Right lung (tissue), 2 donors: ENCODE measurements at regions not wholly inside any gene's neighbourhood (a gene's known extent, or its start where the extent isn't known, plus 50 kb on each side); places are given as distances from the start of the nearest gene placed in this dataset.
"Not testable (repeated sequence)": the region's sequence is repeated elsewhere in the genome, so short reads cannot be mapped to it uniquely, and the experiment has no call there.

Source experiments
- DNase-seq, 2 donors: peaks; one replicate each; pipeline ENCODE4 v3.0.0-alpha.2; 2013

DNA sequence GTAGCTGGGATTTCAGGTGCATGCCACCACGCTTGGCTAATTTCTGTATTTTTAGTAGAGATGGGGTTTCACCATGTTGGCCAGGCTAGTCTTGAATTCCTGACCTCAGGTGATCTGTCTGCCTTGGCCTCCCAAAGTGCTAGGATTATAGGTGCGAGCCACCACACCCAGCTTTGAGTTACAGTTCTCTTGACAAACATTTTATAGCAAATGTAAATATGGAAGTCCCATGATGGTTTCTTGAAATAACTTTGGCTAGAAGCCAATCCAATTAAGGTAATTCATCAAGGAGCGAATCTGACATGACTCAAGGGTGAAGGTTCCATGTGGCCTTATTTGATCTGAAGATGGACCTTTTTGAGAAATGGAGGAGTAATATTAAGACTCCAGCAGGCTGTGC is 76.2 kb upstream of the RFLNA start:
- DNase-seq: not testable (repeated sequence)

DNA sequence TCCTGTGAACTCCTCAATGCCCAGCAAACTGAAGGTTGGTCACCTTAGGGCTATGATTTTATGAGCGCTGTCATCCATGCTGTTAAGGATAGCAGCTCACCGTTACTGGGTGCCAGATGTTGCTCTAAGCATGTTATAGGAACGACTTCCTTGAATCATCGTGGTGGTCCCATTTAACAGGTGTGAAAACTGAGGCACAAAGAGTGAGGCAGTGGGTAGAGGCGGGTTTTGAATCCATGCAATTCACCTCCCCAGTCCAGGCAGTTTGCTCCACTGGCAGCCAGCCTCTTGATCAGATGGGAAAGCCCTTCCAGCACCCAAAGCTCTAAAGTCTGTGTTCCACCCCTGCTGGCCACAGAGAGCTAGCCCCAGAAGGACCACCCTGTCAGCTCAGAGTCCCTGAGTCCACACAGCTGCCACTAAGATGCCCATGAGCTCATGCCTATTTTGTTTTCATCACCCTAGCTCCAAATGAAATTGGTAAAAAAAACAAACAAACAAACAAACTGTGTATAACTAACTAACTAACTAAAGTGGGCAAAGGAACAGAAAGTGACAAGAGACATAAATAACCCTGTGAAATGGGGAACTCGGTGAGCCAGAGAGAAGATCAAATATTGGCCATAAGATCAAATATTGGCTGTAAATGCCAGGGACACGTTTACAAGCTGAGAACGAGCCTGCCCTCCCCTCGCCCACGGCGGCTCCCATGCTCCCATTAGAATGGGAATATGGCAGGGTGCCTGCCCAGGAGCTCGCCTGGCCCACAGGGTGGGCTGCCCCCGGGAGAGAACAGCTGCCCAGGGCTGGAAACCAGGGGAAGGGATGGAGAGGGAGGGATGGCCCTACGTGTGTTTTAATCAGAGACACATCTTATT is 72.3 kb upstream of the RFLNA start:
- no peak for DNase-seq

DNA sequence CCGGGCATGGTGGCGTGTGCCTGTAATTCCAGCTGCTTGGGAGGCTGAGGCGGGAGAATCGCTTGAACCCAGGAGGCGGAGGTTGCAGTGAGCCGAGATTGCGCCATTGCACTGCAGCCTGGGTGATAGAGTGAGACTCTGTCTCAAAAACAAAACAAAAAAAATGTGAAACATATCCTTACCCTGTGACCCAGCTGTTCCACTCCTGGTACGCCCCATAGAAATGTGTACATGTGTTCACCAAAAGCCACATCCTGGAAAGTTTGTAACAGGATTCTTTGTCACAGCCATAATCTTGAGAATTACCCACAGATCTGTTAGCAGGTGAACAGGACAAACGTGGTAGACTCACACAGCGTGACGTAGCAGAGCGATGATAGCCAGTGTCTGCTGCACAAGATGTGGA is 71.2 kb upstream of the RFLNA start:
- not testable (repeated sequence) for DNase-seq

GRCh38 chr12:124224535-124225110 is 70.3 kb upstream of the RFLNA start:
- no peak for DNase-seq

- DNase-seq: no peak
Observed at GRCh38 chr12:124225730-124226129, 69.2 kb upstream of the RFLNA start.

DNA sequence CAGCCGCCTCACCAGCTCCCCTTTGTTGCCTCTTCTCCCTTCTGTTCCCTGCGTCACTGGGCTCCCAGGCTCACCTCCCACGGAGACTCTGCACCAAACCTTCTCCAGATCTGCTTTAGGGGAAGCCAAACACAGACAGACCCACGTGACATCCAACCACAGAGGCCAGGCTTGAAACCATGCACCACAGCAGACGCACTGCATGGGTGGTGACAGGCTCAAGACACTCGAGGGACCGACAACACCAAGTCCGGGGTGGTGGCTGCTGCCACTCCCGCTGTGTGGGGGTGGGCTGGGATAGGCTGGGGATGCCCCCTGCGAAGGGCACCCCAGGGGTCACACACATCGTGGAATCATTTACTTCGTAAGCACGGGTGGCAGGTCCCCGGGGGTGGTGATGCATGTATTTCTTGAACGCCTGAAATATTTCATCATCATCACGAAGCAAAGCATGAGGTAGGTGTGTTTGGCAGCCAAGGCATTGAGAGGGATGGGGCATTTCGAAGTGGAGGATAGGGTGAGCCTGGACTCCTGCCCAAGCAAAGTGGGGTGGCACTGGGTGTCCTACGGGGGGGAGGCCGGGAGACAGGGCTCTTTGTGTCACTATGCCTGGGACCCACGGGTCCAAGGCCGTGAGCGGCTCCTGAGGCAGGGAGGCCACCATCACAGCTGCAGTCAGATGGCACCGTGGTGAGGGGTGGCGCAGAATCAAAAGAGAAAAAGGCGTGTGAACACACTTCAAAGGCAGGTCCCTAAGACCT is 66.8 kb upstream of the RFLNA start:
- DNase-seq: no peak

- no peak for DNase-seq
Observed at GRCh38 chr12:124229520-124229919, 65.4 kb upstream of the RFLNA start.

GRCh38 chr12:124230117-124230757 is 64.7 kb upstream of the RFLNA start:
- DNase-seq: no peak

DNA sequence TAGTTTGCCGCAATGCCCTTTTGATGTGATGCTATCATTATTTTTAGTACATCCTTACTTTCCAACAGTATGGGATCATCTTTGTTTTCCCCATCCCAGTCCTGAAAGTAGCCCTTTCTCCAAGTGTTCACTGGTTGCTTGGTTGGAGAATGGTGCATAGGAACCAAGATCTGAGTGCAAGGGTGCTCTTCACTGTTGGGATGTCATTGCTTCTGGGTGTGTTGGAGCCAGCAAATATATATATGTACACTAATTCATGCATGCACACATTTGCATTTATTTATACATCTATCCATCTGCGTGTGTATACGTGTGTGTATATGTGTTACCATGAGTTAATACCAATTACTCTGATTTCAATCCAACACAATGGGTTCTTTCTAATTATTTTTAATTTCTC is 64.1 kb upstream of the RFLNA start:
- DNase-seq: no peak

- peak in 1 of 2 donors; percentile 37 for DNase-seq
Observed at GRCh38 chr12:124231980-124232653, 62.8 kb upstream of the RFLNA start.

DNA sequence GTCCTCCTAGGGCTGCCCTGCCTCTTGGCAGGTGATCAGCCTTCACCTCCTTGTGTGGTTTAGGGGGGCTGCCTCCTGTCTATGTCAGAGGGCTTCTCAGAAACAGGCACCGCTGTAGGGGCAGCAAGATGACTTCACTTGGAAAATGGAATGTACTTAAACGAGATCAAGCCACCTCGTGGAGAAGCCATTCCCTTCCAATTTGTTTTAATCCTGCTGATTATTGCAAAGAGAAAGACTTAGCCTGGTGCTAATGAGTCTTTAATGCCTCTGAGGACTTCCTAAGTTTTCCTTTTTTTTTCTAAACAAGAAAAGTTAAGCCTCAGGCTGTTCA is 62.3 kb upstream of the RFLNA start:
- no peak for DNase-seq

GRCh38 chr12:124233041-124233796 is 61.7 kb upstream of the RFLNA start:
- no peak for DNase-seq

- DNase-seq: no peak
Observed at GRCh38 chr12:124233846-124234640, 60.9 kb upstream of the RFLNA start.

- DNase-seq: no peak
Observed at GRCh38 chr12:124236625-124237031, 58.3 kb upstream of the RFLNA start.

- no peak for DNase-seq
Observed at GRCh38 chr12:124238886-124239285, 56.0 kb upstream of the RFLNA start.

- no peak for DNase-seq
Observed at GRCh38 chr12:124240493-124240892, 54.4 kb upstream of the RFLNA start.

DNA sequence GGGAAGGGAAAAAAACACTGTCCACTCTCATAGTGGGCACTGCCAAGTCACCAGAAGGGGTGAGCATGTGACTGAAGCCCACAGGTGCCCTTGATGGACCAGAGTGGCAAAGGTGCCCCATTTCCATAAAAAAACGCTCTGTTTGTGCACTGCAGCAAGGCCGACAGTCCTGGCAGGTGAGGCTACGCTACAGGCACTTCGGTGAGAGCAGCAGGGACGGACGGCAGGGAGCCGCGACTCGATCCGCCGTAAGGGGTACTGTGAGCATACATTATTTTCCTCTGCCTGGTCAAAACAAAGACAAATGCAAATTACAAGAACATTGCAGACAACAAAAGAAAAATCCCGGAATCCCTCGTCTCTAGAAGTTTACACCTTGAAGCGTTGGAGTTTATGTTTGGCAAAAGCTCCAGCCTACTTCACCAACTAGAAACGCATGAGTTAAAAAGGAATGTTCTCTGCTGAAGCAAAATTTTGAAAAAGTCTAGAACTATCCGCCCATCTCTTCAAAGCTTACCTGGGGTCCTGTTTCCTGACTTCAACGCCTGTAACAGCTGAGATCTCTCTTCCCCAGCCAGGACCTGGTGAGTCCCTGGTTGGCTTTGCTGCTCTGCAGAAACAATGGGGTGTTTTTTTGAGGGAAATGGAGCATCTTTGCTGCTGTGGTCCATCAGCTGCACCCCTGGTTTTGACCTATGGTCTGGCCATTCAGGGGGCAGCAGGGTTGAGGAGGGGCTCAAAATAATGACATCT is 52.9 kb upstream of the RFLNA start:
- no peak for DNase-seq

DNA sequence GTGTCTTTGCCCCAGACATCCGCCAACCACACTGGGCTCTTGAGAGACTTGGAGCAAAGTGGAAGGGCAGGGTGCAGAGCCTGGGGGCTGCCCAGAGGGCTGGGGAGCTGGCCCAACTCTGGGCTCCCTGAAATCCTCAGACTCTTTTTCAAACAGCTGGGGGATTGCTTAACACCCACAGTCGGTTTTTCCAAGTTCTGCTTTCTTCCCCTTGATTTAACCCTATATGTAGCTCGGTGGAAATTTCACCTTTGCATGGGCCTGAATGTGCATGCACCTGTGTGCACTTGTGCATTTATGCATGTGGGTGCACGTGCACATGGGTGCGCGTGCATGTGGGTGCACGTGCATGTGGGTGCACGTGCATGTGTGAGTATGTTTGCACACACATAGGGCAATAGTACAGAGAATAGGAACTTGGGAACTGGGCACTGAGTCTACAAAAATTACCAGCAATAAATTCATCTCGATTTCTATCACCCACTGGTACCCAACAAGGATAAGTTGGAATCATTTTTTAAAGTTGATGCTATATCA is 52.3 kb upstream of the RFLNA start:
- DNase-seq: no peak

GRCh38 chr12:124243936-124244335 is 51.0 kb upstream of the RFLNA start:
- DNase-seq: no peak
